Mesodermal cell (in vitro differentiated cells): ENCODE measurements at regions not wholly inside any gene's neighbourhood (a gene's known extent, or its start where the extent isn't known, plus 50 kb on each side); places are given as distances from the start of the nearest gene placed in this dataset.

Experiments used
- H3K27ac ChIP-seq: 2 replicates; pipeline ENCODE4 v1.7.0; 2013; ENCODE audit warnings: mild to moderate bottlenecking, low read depth, low read length, moderate library complexity; ENCODE audit not compliant: severe bottlenecking
- H3K36me3 ChIP-seq: 2 replicates; pipeline ENCODE4 v1.7.1; 2013; ENCODE audit warnings: mild to moderate bottlenecking, low read length, moderate library complexity; ENCODE audit not compliant: control insufficient read depth, insufficient read depth
- H3K4me1 ChIP-seq: one replicate; pipeline ENCODE4 v1.7.1; 2013; ENCODE audit warnings: mild to moderate bottlenecking, low read length; ENCODE audit not compliant: insufficient read depth, control insufficient read depth, poor library complexity, severe bottlenecking
- H3K4me3 ChIP-seq: 2 replicates; pipeline ENCODE4 v1.7.0; 2013; ENCODE audit warnings: low read length, control low read depth, mild to moderate bottlenecking; ENCODE audit not compliant: insufficient read depth, poor library complexity, severe bottlenecking; ENCODE audit errors: extremely low read depth
- H3K9me3 ChIP-seq: 2 replicates; pipeline ENCODE4 v1.7.1; 2013; ENCODE audit warnings: mild to moderate bottlenecking, low read length, moderate library complexity; ENCODE audit not compliant: control insufficient read depth
- WGBS, 2 experiments: methylation state at CpG; one replicate each; pipeline ENCODE4 v1.1.5; 2013; ENCODE audit warnings: missing lambda C conversion rate in 2 of 2; ENCODE audit not compliant: insufficient coverage in 2 of 2; 5-methylcytosine and 5-hydroxymethylcytosine counted together

GRCh38 chr4:38207110-38207457 lies 246.9 kb downstream of the PTTG2 start:
- 92 to 100% methylated on average over 2 of the region's 2 CpGs for WGBS, 2 experiments
- Histone ChIP-seq H3K27ac (no peak overlapping the region), H3K4me1 (no peaks in the 10 kb centered on the region), H3K9me3 (peaks cover 3% of the 10 kb centered on the region), H3K36me3 (no peaks in the 10 kb centered on the region), H3K4me3 (no peak overlapping the region)

- H3K36me3 ChIP-seq: no peaks in the 10 kb centered on the region
These were observed 249.5 kb downstream of the PTTG2 start for GRCh38 chr4:38209654-38210053.

GRCh38 chr4:38210396-38211114 lies 250.4 kb downstream of the PTTG2 start:
- H3K36me3 ChIP-seq: no peaks in the 10 kb centered on the region
- H3K27ac ChIP-seq: no peak overlapping the region
- peaks cover 3% of the 10 kb centered on the region for H3K9me3 ChIP-seq
- WGBS, 2 experiments: 71 to 74% methylated on average over 10 of the region's 11 CpGs
- no peak overlapping the region for H3K4me3 ChIP-seq
- no peaks in the 10 kb centered on the region for H3K4me1 ChIP-seq

More at GRCh38 chr4:38209654-38210053, 249.5 kb downstream of the PTTG2 start:
- Histone ChIP-seq H3K4me1 (no peaks in the 10 kb centered on the region), H3K9me3 (peaks cover 3% of the 10 kb centered on the region), H3K27ac (no peak overlapping the region), H3K4me3 (no peak overlapping the region)
- 100% methylated on average over 1 of the region's 2 CpGs for WGBS, 2 experiments

GRCh38 chr4:38211885-38212284 lies 251.7 kb downstream of the PTTG2 start:
- Histone ChIP-seq H3K27ac (no peak overlapping the region), H3K4me1 (no peaks in the 10 kb centered on the region), H3K36me3 (no peaks in the 10 kb centered on the region), H3K9me3 (peaks cover 3% of the 10 kb centered on the region), H3K4me3 (no peak overlapping the region)
- 0% methylated on average over 1 of the region's 2 CpGs; no CpG with 5 or more reads in 1 of the 2 experiments for WGBS, 2 experiments

DNA sequence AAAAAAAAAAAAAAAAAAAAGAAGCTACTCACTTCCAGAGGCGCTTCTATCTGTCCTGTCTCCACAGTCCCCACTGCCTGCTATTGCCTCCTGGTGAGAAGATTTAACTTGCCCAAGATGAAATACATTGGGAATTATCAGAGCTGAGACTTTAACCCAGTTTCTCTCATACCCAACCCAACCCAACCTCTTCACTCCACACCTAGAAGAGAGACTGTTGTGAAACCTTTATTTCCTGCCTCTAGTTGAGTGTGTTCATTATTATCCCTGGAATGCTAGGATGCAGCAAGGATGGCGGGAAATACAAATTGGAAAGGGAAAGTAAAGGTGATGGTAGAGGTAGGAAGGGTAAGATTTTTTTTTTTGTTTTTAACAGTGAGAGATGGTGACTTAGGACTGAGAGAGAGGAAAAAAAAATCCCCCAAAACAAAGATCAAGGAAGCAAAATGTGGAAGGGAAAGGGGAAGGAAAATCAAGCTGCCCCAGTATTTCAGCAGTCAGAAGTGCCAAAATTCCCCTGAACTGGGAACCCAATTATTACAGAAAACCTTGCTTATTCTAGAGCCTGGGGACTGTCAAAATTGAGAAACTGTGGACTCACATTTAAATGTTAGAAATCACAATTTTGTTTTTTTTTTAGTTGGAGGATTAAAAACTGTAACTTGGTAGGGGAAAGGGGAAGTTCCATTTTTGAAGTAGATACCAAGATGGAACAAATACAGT lies 253.0 kb downstream of the PTTG2 start:
- Histone ChIP-seq H3K9me3 (peaks cover 3% of the 10 kb centered on the region), H3K4me1 (no peaks in the 10 kb centered on the region), H3K4me3 (no peak overlapping the region), H3K27ac (no peak overlapping the region), H3K36me3 (no peaks in the 10 kb centered on the region)
- WGBS, 2 experiments: no CpG with 5 or more reads among the region's 2 CpGs

- WGBS, 2 experiments: 85% methylated on average over 2 of the region's 2 CpGs; no CpG with 5 or more reads in 1 of the 2 experiments
- no peaks in the 10 kb centered on the region for H3K36me3 ChIP-seq
- no peak overlapping the region for H3K27ac ChIP-seq
These were observed 262.7 kb downstream of the PTTG2 start for GRCh38 chr4:38222892-38223291.

DNA sequence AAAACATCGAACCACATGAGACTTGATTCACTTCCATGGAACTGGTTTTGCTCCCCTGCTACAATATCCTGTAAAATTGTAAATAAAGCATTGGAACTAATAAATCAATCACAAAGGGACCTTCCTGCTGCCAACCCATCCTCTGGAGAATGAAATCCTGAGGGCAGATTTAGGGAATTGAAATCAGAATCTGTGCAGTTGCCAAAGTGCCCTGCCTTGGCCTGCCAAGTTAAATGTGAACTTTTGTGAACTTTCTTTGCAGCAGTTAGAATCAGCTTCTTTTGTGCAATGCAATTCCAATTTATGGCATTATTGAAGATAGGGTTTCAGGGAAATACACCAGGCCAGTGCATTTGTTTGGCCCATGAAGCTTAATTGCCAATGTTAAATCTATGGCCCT lies 263.1 kb downstream of the PTTG2 start:
- H3K9me3 ChIP-seq: no peaks in the 10 kb centered on the region
- H3K4me1 ChIP-seq: peaks cover 8% of the 10 kb centered on the region
- no peak overlapping the region for H3K4me3 ChIP-seq
- no peaks in the 10 kb centered on the region for H3K36me3 ChIP-seq
- no peak overlapping the region for H3K27ac ChIP-seq
- no CpG with 5 or more reads among the region's 1 CpG for WGBS, 2 experiments

More at GRCh38 chr4:38222892-38223291, 262.7 kb downstream of the PTTG2 start:
- Histone ChIP-seq H3K4me1 (peaks cover 8% of the 10 kb centered on the region), H3K9me3 (no peaks in the 10 kb centered on the region), H3K4me3 (no peak overlapping the region)

DNA sequence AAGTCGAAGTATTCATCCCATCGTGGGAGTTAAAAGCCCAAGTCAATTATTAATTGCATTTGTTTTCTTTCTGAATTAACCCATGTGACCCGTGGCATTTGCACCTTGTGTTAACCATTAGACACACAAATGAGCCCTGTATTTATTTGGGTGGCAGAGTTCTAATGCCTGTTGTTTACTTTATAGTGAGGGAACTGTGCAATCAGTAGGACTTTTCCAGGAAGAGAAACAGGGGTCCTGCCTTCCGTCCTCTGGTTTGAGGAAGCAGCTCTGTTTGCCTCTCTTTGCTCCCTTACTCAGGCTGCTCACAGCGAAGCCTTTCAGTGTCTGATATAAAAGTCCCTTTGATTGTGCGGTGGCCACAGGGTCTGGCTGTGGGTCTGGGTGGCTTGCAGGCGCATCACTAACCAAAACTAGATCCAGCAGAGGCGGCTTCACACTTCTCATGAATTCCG lies 263.6 kb downstream of the PTTG2 start:
- Histone ChIP-seq H3K27ac (peak overlapping the region; percentile 33), H3K4me3 (no peak overlapping the region), H3K9me3 (no peaks in the 10 kb centered on the region), H3K36me3 (no peaks in the 10 kb centered on the region), H3K4me1 (peaks cover 8% of the 10 kb centered on the region)
- 83 to 92% methylated on average over 1 to 5 of the region's 9 CpGs for WGBS, 2 experiments

GRCh38 chr4:38224850-38225249 lies 264.7 kb downstream of the PTTG2 start:
- Histone ChIP-seq H3K9me3 (no peaks in the 10 kb centered on the region), H3K4me1 (peaks cover 8% of the 10 kb centered on the region), H3K27ac (no peak overlapping the region), H3K4me3 (no peak overlapping the region), H3K36me3 (no peaks in the 10 kb centered on the region)
- WGBS, 2 experiments: 89 to 100% methylated on average over 1 to 2 of the region's 3 CpGs

GRCh38 chr4:38226170-38226569 lies 266.0 kb downstream of the PTTG2 start:
- Histone ChIP-seq H3K27ac (no peak overlapping the region), H3K4me1 (peaks cover 8% of the 10 kb centered on the region), H3K9me3 (no peaks in the 10 kb centered on the region), H3K36me3 (no peaks in the 10 kb centered on the region), H3K4me3 (no peak overlapping the region)
- WGBS, 2 experiments: 84 to 91% methylated on average over 2 of the region's 2 CpGs
